GM21526 (cell line): ENCODE measurements at regions not wholly inside any gene's neighbourhood (a gene's known extent, or its start where the extent isn't known, plus 50 kb on each side); places are given as distances from the start of the nearest gene placed in this dataset.

Source experiments
- ATAC-seq: cut with Tn5 transposase; IDR thresholded peaks from one replicate; pipeline ENCODE4 v1.9.1; 2021; ENCODE audit warnings: moderate library complexity; ENCODE audit not compliant: unreplicated experiment, low FRiP score

DNA sequence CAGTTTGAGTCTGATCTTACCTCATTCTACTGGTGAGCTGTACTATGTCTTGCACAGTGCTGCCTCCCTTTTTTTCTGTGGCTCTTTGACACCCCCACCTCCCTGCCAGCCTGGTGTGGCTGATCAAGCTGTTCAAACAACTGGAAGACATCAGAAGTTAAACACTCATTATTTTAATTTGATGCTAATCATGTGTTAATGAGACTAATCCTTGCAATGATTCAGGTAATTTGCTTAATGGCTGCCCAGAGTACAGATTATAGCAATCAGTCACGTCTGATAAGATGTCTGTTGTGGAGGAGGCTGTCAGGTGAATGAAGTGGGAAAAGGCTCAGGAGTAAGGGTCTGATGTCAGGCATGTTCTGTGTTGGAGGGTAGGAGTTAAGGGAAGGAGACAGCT lies 87.4 kb upstream of the GK2 start:
- no peak for ATAC-seq

DNA sequence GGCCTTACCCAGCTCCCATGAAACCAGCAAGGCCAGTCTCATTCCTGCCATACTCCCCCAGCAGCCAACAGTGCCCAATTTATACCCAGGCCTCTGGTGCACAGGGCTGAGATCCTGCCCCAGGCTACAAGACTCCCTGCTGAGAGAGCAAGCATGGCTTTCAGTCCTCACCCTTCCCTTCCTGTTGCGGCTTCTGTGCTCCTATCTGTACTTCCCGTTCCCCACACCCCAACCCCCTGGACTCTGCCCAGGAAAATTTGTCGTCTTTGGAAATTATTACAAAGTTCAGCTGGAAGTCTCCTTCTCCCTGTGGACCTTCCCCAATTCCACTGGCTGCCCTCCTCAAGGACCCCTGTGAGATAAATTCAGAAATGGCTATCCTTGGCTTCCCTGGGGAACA lies 84.1 kb upstream of the GK2 start:
- ATAC-seq: no peak

DNA sequence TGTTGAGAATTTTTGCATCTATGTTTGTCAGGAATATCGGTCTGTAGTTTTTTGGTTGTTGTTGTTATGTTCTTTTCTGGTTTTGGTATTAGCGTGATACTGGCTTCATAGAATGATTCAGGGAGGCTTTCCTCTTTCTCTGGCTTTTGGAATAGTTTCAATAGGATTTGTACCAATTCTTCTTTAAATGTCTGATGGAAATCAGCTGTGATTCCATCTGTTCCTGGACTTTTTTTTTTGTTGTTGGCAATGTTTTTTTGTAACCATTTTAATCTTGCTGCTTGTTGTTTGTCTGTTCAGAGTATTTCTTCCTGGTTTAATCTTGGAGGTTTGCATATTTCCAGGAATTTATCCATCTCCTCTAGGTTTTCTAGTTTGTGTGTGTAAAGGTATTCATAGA lies 81.5 kb upstream of the GK2 start:
- no peak for ATAC-seq

DNA sequence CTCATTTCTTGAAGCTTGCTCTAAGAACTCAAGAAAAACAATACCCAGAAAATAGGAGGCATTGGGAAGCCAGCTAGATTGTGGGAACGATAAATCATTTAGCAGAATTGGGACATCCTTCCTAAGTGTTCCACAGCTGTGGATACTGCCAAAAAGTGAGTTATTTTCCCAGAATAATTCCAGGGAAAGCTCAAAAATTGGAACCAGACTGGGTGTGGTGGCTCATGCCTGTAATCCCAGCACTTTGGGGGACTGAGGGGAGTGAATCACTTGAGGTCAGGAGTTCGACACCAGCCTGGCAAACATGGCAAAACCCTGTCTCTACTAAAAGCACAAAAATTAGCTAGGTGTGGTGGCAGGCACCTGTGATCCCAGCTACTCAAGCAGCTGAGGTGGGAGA lies 68.2 kb upstream of the GK2 start:
- ATAC-seq: no peak

DNA sequence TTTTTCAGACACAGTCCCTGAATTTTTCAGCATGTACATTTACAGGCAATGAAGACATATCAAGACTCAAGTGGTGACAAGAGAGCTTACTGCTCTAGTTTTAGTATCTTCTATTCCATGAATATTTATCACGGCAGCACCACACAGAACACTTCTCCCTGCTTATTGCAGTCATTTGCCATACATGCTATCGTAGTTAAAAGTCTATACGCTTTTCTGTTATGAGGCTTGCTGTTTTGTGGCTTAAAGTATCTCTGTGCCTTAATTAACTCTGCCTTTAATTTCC lies 65.4 kb upstream of the GK2 start:
- no peak for ATAC-seq

DNA sequence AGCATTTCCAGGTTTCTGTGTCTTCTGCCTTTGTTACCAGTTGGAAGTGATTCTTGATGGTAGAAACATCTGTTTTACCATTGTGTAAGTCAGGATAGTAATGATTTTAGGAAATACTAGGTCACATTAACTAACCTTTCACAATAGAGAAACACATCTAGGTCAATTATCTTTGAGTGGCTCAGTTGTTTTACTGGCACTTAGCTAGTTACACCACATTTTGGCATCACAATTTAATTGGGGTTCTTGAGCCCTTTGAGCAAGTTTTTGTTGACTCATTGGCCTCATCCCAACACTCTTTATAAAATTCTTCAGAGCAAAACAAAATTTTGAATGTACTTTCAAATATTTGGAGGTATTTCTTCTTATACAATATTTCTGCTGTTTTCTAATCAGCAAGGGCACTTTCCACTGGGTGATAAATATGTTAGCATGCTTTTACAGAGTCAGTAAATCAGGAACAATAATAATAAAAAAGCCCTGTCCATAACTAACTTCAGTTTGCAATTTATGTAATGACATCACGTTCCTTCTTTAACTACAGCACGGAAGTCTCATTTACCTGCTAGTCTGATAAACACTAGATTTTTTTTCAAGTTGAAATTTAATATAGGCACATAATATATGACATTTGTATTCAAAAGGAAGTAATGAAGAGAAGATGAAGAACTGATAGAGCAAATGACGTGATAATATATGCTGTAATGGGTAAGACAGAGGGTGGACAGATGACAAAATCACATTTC lies 64.8 kb upstream of the GK2 start:
- no peak for ATAC-seq

DNA sequence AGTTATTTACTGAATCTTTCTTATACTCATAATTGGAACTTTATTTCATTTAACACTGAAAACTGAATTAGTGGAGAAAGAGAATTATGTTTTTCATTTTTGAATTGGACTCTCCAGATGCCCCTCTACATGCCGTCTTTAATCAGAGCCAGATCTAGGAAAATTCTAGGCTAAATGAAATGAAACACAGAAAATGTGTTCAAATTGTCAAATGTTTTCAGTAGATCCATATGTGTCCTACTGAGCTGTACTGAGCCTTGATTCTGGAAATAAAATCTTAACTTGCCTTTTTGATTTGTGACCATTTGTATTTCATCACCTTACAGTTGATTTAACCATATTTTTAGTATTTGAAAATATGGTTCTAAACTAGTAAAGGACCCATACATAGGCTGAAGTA lies 64.0 kb upstream of the GK2 start:
- ATAC-seq: no peak

DNA sequence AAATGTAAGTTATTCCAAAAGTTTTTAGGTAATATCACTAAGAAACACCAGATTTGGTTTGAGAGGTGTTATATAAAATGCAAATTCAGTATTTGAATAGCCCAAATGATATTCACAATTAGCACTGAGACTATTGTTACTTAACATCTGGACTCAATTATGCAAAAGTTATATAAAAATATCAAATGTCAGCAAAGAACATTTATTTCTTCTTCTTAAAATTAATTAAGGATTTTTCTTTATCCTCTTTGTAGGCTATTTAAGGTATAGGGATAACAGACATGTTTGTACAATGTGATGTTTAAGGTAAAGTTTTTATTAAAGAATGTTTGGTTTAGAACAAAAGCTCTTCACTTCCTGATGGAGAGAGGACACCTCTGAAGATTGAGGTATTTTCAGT lies 63.3 kb upstream of the GK2 start:
- no peak for ATAC-seq

DNA sequence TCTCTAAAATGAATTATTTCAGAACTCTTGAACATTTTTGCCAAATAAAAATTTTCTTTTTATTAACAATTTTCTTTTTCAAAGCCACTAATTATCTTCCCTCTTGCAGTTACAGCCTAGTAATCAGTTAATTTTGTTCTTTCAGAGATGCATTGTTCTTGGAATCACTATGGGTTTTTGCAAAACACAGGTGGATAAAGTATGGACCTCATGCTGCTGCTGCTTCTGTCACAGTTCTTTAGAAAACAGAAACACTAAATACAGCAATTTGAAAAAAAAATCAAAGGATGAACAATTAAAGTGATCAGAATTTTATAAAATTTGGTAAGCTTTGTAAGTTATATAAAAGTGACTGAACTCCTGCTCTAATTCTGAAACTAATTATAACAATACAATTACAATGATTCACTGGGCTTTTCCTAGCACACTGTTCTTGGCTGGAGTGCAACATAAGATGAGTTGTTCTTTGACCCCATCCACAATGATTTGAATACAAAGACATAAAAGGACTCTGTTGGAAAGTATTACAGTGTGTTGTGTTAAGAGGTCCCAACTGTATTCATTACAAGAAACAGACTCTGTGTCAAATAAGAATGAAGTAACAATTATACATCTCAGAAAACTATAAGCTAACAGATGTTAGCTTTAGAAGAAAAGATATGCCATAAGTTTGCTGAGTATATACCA lies 59.4 kb upstream of the GK2 start:
- no peak for ATAC-seq

DNA sequence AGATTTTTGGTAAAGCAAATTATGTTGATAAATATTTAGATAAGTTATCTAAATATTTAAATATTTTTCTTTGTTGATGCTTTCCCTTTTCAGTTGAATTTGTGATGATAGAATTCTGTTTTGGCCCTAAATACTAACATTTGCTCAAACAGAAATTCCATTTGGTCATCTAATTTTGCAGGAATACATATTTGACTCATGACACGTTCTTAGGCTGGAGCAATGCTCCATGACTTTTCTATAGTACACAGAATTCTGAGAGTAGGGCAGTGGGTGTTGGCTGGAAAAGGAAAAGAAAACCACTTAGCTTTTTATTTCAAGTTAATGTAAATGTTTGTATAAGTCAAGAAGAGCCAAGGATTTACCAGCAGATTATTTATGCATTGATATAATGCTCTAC lies 58.6 kb upstream of the GK2 start:
- no peak for ATAC-seq
